Activated B cell treated with CpG ODN at 0.5 μM for 24 hours (primary cell): ENCODE measurements at regions not wholly inside any gene's neighbourhood (a gene's known extent, or its start where the extent isn't known, plus 50 kb on each side); places are given as distances from the start of the nearest gene placed in this dataset.

ENCODE experiments used
- ATAC-seq: fragments of 200-7000 bp; cut with Tn5 transposase; one replicate; pipeline ENCODE4 v1.10.0; 2021; ENCODE audit warnings: low read depth, mild to moderate bottlenecking, moderate library complexity
- CTCF ChIA-PET: fragments of 350-600 bp; sonication (Branson Sonifier 250); formaldehyde crosslinking; loops from one replicate; lab custom pipeline; 2021; ENCODE audit warnings: antibody characterized with exemption; lab: Charles Lee
- POLR2A ChIA-PET: fragments of 350-600 bp; sonication (Branson Sonifier 250); formaldehyde crosslinking; loops from one replicate; lab custom pipeline; 2021; ENCODE audit warnings: antibody characterized with exemption; lab: Charles Lee
- DNase-seq: peaks from one replicate; pipeline ENCODE4 v3.0.0; 2022
- H3K27ac Mint-ChIP-seq: one replicate; pipeline ENCODE4 v1.8.0; 2020; ENCODE audit warnings: mixed read lengths
- H3K27me3 Mint-ChIP-seq: one replicate; pipeline ENCODE4 v1.8.0; 2021; ENCODE audit warnings: mixed read lengths
- H3K36me3 Mint-ChIP-seq: one replicate; pipeline ENCODE4 v1.8.0; 2021; ENCODE audit warnings: low read depth, mixed read lengths
- H3K4me1 Mint-ChIP-seq: one replicate; pipeline ENCODE4 v1.8.0; 2021; ENCODE audit warnings: mixed read lengths
- H3K4me3 Mint-ChIP-seq: one replicate; pipeline ENCODE4 v1.8.0; 2020; ENCODE audit warnings: mild to moderate bottlenecking, mixed read lengths
- H3K9me3 Mint-ChIP-seq: one replicate; pipeline ENCODE4 v1.8.0; 2020; ENCODE audit warnings: mixed read lengths
- CTCF ChIP-seq: fragments of 200-600 bp; IDR thresholded peaks from one replicate; pipeline ENCODE4 v1.8.0; 2022; ENCODE audit warnings: antibody characterized with exemption, mild to moderate bottlenecking
- intact Hi-C: fragments of 100-400 bp; cut with micrococcal nuclease; formaldehyde crosslinking; loops from one replicate; pipeline ENCODE4 v1.15.1; 2024

- H3K36me3 Mint-ChIP-seq, result no peaks in the 10 kb centered on the region
- POLR2A ChIA-PET, result no interaction called here
- no peak overlapping the region for H3K27ac Mint-ChIP-seq
- DNase-seq (no peak), ATAC-seq (no peak)
- CTCF ChIA-PET, result no interaction called here
- intact Hi-C loops, result no loop called here
- no peak overlapping the region for H3K4me3 Mint-ChIP-seq
- H3K9me3 Mint-ChIP-seq, result peaks cover 10% of the 10 kb centered on the region
- H3K27me3 Mint-ChIP-seq, result no peaks in the 10 kb centered on the region
- no peaks in the 10 kb centered on the region for H3K4me1 Mint-ChIP-seq
- TF ChIP-seq CTCF, result no peak
Measured at GRCh38 chr5:169369130-169369529, 68.2 kb upstream of the SLIT3 start.

- CTCF ChIA-PET, result no interaction called here
- Mint-ChIP-seq H3K4me1 (no peaks in the 10 kb centered on the region), H3K9me3 (peaks cover 10% of the 10 kb centered on the region), H3K4me3 (no peak overlapping the region), H3K27me3 (no peaks in the 10 kb centered on the region), H3K27ac (no peak overlapping the region), H3K36me3 (no peaks in the 10 kb centered on the region)
- DNase-seq, result no peak
- no peak for TF ChIP-seq CTCF
- POLR2A ChIA-PET, result no interaction called here
- no peak for ATAC-seq
- intact Hi-C loops, result no loop called here
Measured at GRCh38 chr5:169367861-169368260, 66.9 kb upstream of the SLIT3 start.

GRCh38 chr5:169357291-169357690 is 56.4 kb upstream of the SLIT3 start:
- ChIA-PET POLR2A (no interaction called here), CTCF (no interaction called here)
- H3K36me3 Mint-ChIP-seq, result no peaks in the 10 kb centered on the region
- H3K4me3 Mint-ChIP-seq, result no peak overlapping the region
- DNase-seq (no peak), ATAC-seq (no peak)
- H3K27ac Mint-ChIP-seq, result no peak overlapping the region
- no peaks in the 10 kb centered on the region for H3K4me1 Mint-ChIP-seq
- H3K9me3 Mint-ChIP-seq, result no peaks in the 10 kb centered on the region
- TF ChIP-seq CTCF, result no peak
- H3K27me3 Mint-ChIP-seq, result no peaks in the 10 kb centered on the region
- intact Hi-C loops, result no loop called here

GRCh38 chr5:169356811-169357210 is 55.9 kb upstream of the SLIT3 start:
- Mint-ChIP-seq H3K27ac (no peak overlapping the region), H3K27me3 (no peaks in the 10 kb centered on the region), H3K9me3 (no peaks in the 10 kb centered on the region), H3K4me3 (no peak overlapping the region), H3K4me1 (no peaks in the 10 kb centered on the region), H3K36me3 (no peaks in the 10 kb centered on the region)
- DNase-seq, result no peak
- ChIA-PET CTCF (no interaction called here), POLR2A (no interaction called here)
- intact Hi-C loops, result no loop called here
- TF ChIP-seq CTCF, result no peak
- no peak for ATAC-seq

- CTCF ChIA-PET, result no interaction called here
- Mint-ChIP-seq H3K36me3 (no peaks in the 10 kb centered on the region), H3K27ac (no peak overlapping the region), H3K4me3 (no peak overlapping the region), H3K27me3 (no peaks in the 10 kb centered on the region), H3K4me1 (no peaks in the 10 kb centered on the region), H3K9me3 (no peaks in the 10 kb centered on the region)
- TF ChIP-seq CTCF, result no peak
- ATAC-seq (no peak), DNase-seq (no peak)
- intact Hi-C loops, result no loop called here
- POLR2A ChIA-PET, result no interaction called here
Measured at GRCh38 chr5:169356181-169356580, 55.2 kb upstream of the SLIT3 start.
